ENCODE measurements at regions not wholly inside any gene's neighbourhood (a gene's known extent, or its start where the extent isn't known, plus 50 kb on each side); places are given as distances from the start of the nearest gene placed in this dataset.

GRCh38 chr6:14210663-14211561 is 93.3 kb downstream of the CD83 start (continued):
- TF ChIP-seq GLMP (CRISPR knock-in tag; IDR thresholded peaks at IDR 0.05; ENCODE audit: borderline replicate concordance) = no peak
- peak; percentile 67 for TF ChIP-seq ZNF574 (CRISPR knock-in tag; IDR thresholded peaks at IDR 0.05)
- TF ChIP-seq ZNF24 (IDR thresholded peaks at IDR 0.05) = no peak
- peak; percentile 62 for TF ChIP-seq KMT2A (CRISPR knock-in tag; IDR thresholded peaks at IDR 0.05)
- TF ChIP-seq ZNF615 (CRISPR knock-in tag; IDR thresholded peaks at IDR 0.05; ENCODE audit: borderline replicate concordance) = no peak
- TF ChIP-seq ZNF160 (CRISPR knock-in tag; IDR thresholded peaks at IDR 0.05) = 0 out of 2 replicates have a peak, but pooled peaks have one; percentile 42
- peak; percentile 73; the same call in 1 of the 2 replicates for TF ChIP-seq BORCS8-MEF2B (CRISPR knock-in tag; IDR thresholded peaks at IDR 0.05)
- no peak; the same call in 1 of the 2 replicates for TF ChIP-seq EED (CRISPR knock-in tag; IDR thresholded peaks at IDR 0.05)
- TF ChIP-seq ATRX (CRISPR knock-in tag; IDR thresholded peaks at IDR 0.05; ENCODE audit: borderline replicate concordance) = no peak
- no peak for TF ChIP-seq CERS6 (CRISPR knock-in tag; IDR thresholded peaks at IDR 0.05)
- no peak for TF ChIP-seq CCAR2 (optimal IDR thresholded peaks at IDR 0.05; ENCODE audit: low read depth, low read length)
- TF ChIP-seq ZFP41 (CRISPR knock-in tag; IDR thresholded peaks at IDR 0.05; ENCODE audit: borderline replicate concordance) = no peak
- no peak for TF ChIP-seq RARA (CRISPR knock-in tag; IDR thresholded peaks at IDR 0.05)
- 0 out of 2 replicates have a peak, but pooled peaks have one; percentile 74 for TF ChIP-seq PRMT3 (CRISPR knock-in tag; IDR thresholded peaks at IDR 0.05; ENCODE audit: borderline replicate concordance, low read depth)
- 0 out of 2 replicates have a peak, but pooled peaks have one; percentile 52 for TF ChIP-seq ZNF256 (CRISPR knock-in tag; conservative IDR thresholded peaks at IDR 0.05)
- peak; percentile 66 for TF ChIP-seq DMAP1 (CRISPR knock-in tag; IDR thresholded peaks at IDR 0.05)
- no peak for TF ChIP-seq ZNF136 (CRISPR knock-in tag; IDR thresholded peaks at IDR 0.05; ENCODE audit: low read depth)
- TF ChIP-seq HCFC1 (IDR thresholded peaks at IDR 0.05; ENCODE audit: low read depth, low read length) = no peak
- no peak for TF ChIP-seq ZNF496 (CRISPR knock-in tag; IDR thresholded peaks at IDR 0.05; ENCODE audit: insufficient replicate concordance)
- TF ChIP-seq MYC (CRISPR knock-in tag; IDR thresholded peaks at IDR 0.05; ENCODE audit: borderline replicate concordance) = peak; percentile 72; the same call in 1 of the 2 replicates
- no peak for TF ChIP-seq GZF1 (CRISPR knock-in tag; IDR thresholded peaks at IDR 0.05)
- no peak for TF ChIP-seq NFE2L1 (CRISPR knock-in tag; IDR thresholded peaks at IDR 0.05; ENCODE audit: borderline replicate concordance)
- no peak for TF ChIP-seq NFE2L2 (IDR thresholded peaks at IDR 0.05; ENCODE audit: low read length)
- no peak for TF ChIP-seq ZIK1 (CRISPR knock-in tag; IDR thresholded peaks at IDR 0.05; ENCODE audit: borderline replicate concordance, low read depth)

All from HepG2 (cell line).